H1 (cell line): ENCODE measurements at regions not wholly inside any gene's neighbourhood (a gene's known extent, or its start where the extent isn't known, plus 50 kb on each side); places are given as distances from the start of the nearest gene placed in this dataset.

Source experiments
- CTCF ChIA-PET: fragments of 300-600 bp; sonication (Branson Sonifier 250); formaldehyde crosslinking; loops from one replicate; lab custom pipeline; 2021; ENCODE audit not compliant: partially characterized antibody; lab: Charles Lee
- POLR2A ChIA-PET: fragments of 300-600 bp; sonication (Branson Sonifier 250); formaldehyde crosslinking; loops from one replicate; lab custom pipeline; 2021; ENCODE audit warnings: inconsistent platforms; ENCODE audit not compliant: partially characterized antibody; lab: Charles Lee
- DNase-seq, 2 experiments: peaks; one replicate each; pipeline versions ENCODE4 v3.0.0 to v3.0.0-alpha.2; 2010 to 2022; ENCODE audit warnings: low spot score in 2 of 2, low read depth in 1 of 2, mixed read lengths in 1 of 2
- FAIRE-seq: peaks from 2 replicates; lab custom pipeline; 2011; peaks lifted over from hg19 to GRCh38; lab: Jason Lieb, UNC
- H2AFZ ChIP-seq: 2 replicates; pipeline ENCODE4 v1.8.1; 2012; ENCODE audit warnings: low read length, inconsistent platforms
- H2AK5ac ChIP-seq: 2 replicates; pipeline ENCODE4 v1.6.1; 2013; ENCODE audit warnings: low read depth, low read length
- H2BK120ac ChIP-seq: replicated peaks from 2 replicates; pipeline ENCODE3; 2013; ENCODE audit warnings: low read depth, low read length, inconsistent platforms
- H2BK12ac ChIP-seq: 2 replicates; pipeline ENCODE4 v1.6.1; 2013; ENCODE audit warnings: low read depth, low read length
- H2BK15ac ChIP-seq: 2 replicates; pipeline ENCODE4 v1.6.1; 2013; ENCODE audit warnings: low read length
- H2BK20ac ChIP-seq: 2 replicates; pipeline ENCODE4 v1.6.1; 2013; ENCODE audit warnings: low read length
- H2BK5ac ChIP-seq: 2 replicates; pipeline ENCODE4 v1.6.1; 2013; ENCODE audit warnings: low read depth, low read length
- H3K14ac ChIP-seq: 2 replicates; pipeline ENCODE4 v1.6.1; 2013; ENCODE audit warnings: inconsistent platforms; ENCODE audit not compliant: insufficient read length
- H3K18ac ChIP-seq: 2 replicates; pipeline ENCODE4 v1.6.1; 2013; ENCODE audit warnings: low read length; ENCODE audit errors: extremely low read depth
- H3K23ac ChIP-seq: 2 replicates; pipeline ENCODE4 v1.6.1; 2013; ENCODE audit warnings: inconsistent platforms; ENCODE audit not compliant: insufficient read length
- H3K23me2 ChIP-seq: 2 replicates; pipeline ENCODE4 v1.6.1; 2013; ENCODE audit warnings: low read depth, low read length
- H3K27ac ChIP-seq: 2 replicates; pipeline ENCODE4 v1.6.1; 2011; ENCODE audit warnings: low read depth, low read length, inconsistent platforms
- H3K27me3 ChIP-seq, 4 experiments: replicated peaks in 1 of 4; 1 replicate in 1 of 4; 2 replicates in 3 of 4; pipeline versions ENCODE4 v1.6.1 to v1.8.1; 2011 to 2013; ENCODE audit warnings: low read length in 3 of 4, mild to moderate bottlenecking in 3 of 4, inconsistent platforms in 2 of 4, mixed read lengths in 2 of 4, moderate library complexity in 1 of 4; ENCODE audit not compliant: control insufficient read depth in 3 of 4, insufficient read depth in 3 of 4; ENCODE audit errors: extremely low read depth in 1 of 4
- H3K36me3 ChIP-seq, 4 experiments: 2 replicates each; pipeline versions ENCODE4 v1.6.1 to v1.8.1; 2011 to 2013; ENCODE audit warnings: mild to moderate bottlenecking in 4 of 4, low read length in 3 of 4, moderate library complexity in 2 of 4, control low read depth in 1 of 4, inconsistent platforms in 1 of 4; ENCODE audit not compliant: insufficient read depth in 4 of 4, control insufficient read depth in 2 of 4
- H3K4ac ChIP-seq: replicated peaks from 2 replicates; pipeline ENCODE3; 2013; ENCODE audit warnings: low read length, low read depth, mixed read lengths, inconsistent platforms; ENCODE audit not compliant: insufficient read length
- H3K4me1 ChIP-seq, 4 experiments: replicated peaks in 1 of 4; 1 replicate in 1 of 4; 2 replicates in 3 of 4; pipeline versions ENCODE4 v1.6.1 to v1.8.1; 2011 to 2013; ENCODE audit warnings: low read length in 3 of 4, inconsistent platforms in 2 of 4, mixed read lengths in 1 of 4; ENCODE audit not compliant: insufficient read depth in 4 of 4, control insufficient read depth in 3 of 4
- H3K4me2 ChIP-seq, 2 experiments: 2 replicates each; pipeline versions ENCODE4 v1.6.1 to v1.8.1; 2011 to 2013; ENCODE audit warnings: low read depth in 2 of 2, low read length in 2 of 2, control low read depth in 1 of 2, inconsistent platforms in 1 of 2, mild to moderate bottlenecking in 1 of 2; ENCODE audit not compliant: insufficient read depth in 1 of 2
- H3K4me3 ChIP-seq, 4 experiments: fragments of 200-600, 300-600 bp in 1 of 4; sonication (generic), shearing (Covaris generic), sonication (Bioruptor Twin) in 1 of 4; 2 replicates each; pipeline versions ENCODE4 v1.5.1 to v1.8.1; 2011 to 2016; ENCODE audit warnings: low read length in 4 of 4, low read depth in 3 of 4, control low read depth in 2 of 4, inconsistent platforms in 2 of 4, mild to moderate bottlenecking in 2 of 4, mixed read lengths in 1 of 4, moderate library complexity in 1 of 4; ENCODE audit not compliant: insufficient read depth in 2 of 4; ENCODE audit errors: extremely low read depth in 1 of 4
- H3K56ac ChIP-seq: replicated peaks from 2 replicates; pipeline ENCODE3; 2013; ENCODE audit warnings: low read depth, mild to moderate bottlenecking, mixed read lengths, low read length, inconsistent platforms; ENCODE audit not compliant: insufficient read length
- H3K79me1 ChIP-seq: 2 replicates; pipeline ENCODE4 v1.6.1; 2013; ENCODE audit warnings: low read depth, low read length, control low read depth
- H3K79me2 ChIP-seq, 2 experiments: 2 replicates each; pipeline versions ENCODE4 v1.6.1 to v1.8.1; 2012 to 2013; ENCODE audit warnings: low read length in 2 of 2, mild to moderate bottlenecking in 2 of 2, inconsistent platforms in 1 of 2; ENCODE audit not compliant: insufficient read depth in 2 of 2, control insufficient read depth in 1 of 2
- H3K9ac ChIP-seq, 4 experiments: replicated peaks in 1 of 4; 1 replicate in 1 of 4; 2 replicates in 3 of 4; pipeline versions ENCODE4 v1.6.1 to v1.8.1; 2011 to 2013; ENCODE audit warnings: low read depth in 3 of 4, low read length in 3 of 4, control low read depth in 2 of 4, mild to moderate bottlenecking in 2 of 4, moderate library complexity in 2 of 4, inconsistent platforms in 1 of 4; ENCODE audit errors: extremely low read depth in 1 of 4
- H3K9me3 ChIP-seq, 2 experiments: 2 replicates each; pipeline versions ENCODE4 v1.6.1 to v1.8.1; 2012 to 2013; ENCODE audit warnings: mild to moderate bottlenecking in 2 of 2, moderate library complexity in 2 of 2, control low read depth in 1 of 2, inconsistent platforms in 1 of 2, low read depth in 1 of 2, low read length in 1 of 2, mixed read lengths in 1 of 2; ENCODE audit not compliant: insufficient read depth in 2 of 2
- H4K20me1 ChIP-seq, 2 experiments: replicated peaks in 1 of 2; 2 replicates each; pipeline versions ENCODE3 to v1.8.1; 2011 to 2013; ENCODE audit warnings: inconsistent platforms in 2 of 2, low read length in 2 of 2, mild to moderate bottlenecking in 1 of 2; ENCODE audit not compliant: insufficient read depth in 2 of 2, control insufficient read depth in 1 of 2
- H4K5ac ChIP-seq: 2 replicates; pipeline ENCODE4 v1.6.1; 2013; ENCODE audit warnings: low read length, low read depth, mixed read lengths, inconsistent platforms; ENCODE audit not compliant: insufficient read length
- H4K8ac ChIP-seq: 2 replicates; pipeline ENCODE4 v1.8.0; 2013; ENCODE audit warnings: mild to moderate bottlenecking, moderate library complexity, low read length, inconsistent platforms; ENCODE audit not compliant: insufficient read depth; ENCODE audit errors: extremely low read depth
- H4K91ac ChIP-seq: replicated peaks from 2 replicates; pipeline ENCODE3; 2013; ENCODE audit warnings: low read length, mixed read lengths, inconsistent platforms; ENCODE audit not compliant: insufficient read length
- ASH2L ChIP-seq: fragments of 200-600, 300-600 bp; sonication (generic); IDR thresholded peaks from one replicate; pipeline ENCODE4 v1.7.1; 2017; ENCODE audit warnings: low read length
- CHD2 ChIP-seq: IDR thresholded peaks from 2 replicates; pipeline ENCODE4 v1.6.1; 2012; ENCODE audit warnings: low read length, improper control_type of control experiment
- CTCF ChIP-seq, 3 experiments: IDR thresholded peaks; 1 replicate in 2 of 3; 2 replicates in 1 of 3; pipeline versions ENCODE4 v1.5.1 to v1.6.1; 2011; ENCODE audit warnings: low read length in 3 of 3, mild to moderate bottlenecking in 3 of 3, inconsistent platforms in 2 of 3, low read depth in 1 of 3, moderate library complexity in 1 of 3; ENCODE audit not compliant: insufficient read depth in 1 of 3; ENCODE audit errors: control extremely low read depth in 1 of 3
- HDAC2 ChIP-seq, 2 experiments: fragments of 300-600 bp in 1 of 2; sonication (generic) in 1 of 2; IDR thresholded peaks; 2 replicates each; pipeline ENCODE4 v1.6.1; 2011 to 2012; ENCODE audit warnings: low read depth in 2 of 2, low read length in 2 of 2, mild to moderate bottlenecking in 2 of 2, moderate library complexity in 2 of 2, borderline replicate concordance in 1 of 2, inconsistent platforms in 1 of 2
- MAFK ChIP-seq: IDR thresholded peaks from 2 replicates; pipeline ENCODE4 v1.6.1; 2012; ENCODE audit warnings: low read depth, mild to moderate bottlenecking, improper control_type of control experiment, low read length
- MAX ChIP-seq: IDR thresholded peaks from 2 replicates; pipeline ENCODE4 v1.6.1; 2012; ENCODE audit warnings: inconsistent platforms
- PHF8 ChIP-seq: fragments of 200-600 bp; sonication (generic); conservative IDR thresholded peaks from 2 replicates; pipeline ENCODE4 v1.7.1; 2012; ENCODE audit warnings: low read depth, mild to moderate bottlenecking, inconsistent platforms, low read length, moderate library complexity
- POLR2AphosphoS5 ChIP-seq: IDR thresholded peaks from 2 replicates; pipeline ENCODE4 v1.6.1; 2011; ENCODE audit warnings: low read depth, low read length
- POU5F1 ChIP-seq: IDR thresholded peaks from 2 replicates; pipeline ENCODE4 v1.6.1; 2011; ENCODE audit warnings: low read depth, mild to moderate bottlenecking, low read length, moderate library complexity
- RFX5 ChIP-seq: IDR thresholded peaks from 2 replicates; pipeline ENCODE4 v1.6.1; 2011; ENCODE audit warnings: low read depth, low read length, improper control_type of control experiment, borderline replicate concordance
- SAP30 ChIP-seq: fragments of 300-600 bp; sonication (generic); IDR thresholded peaks from 2 replicates; pipeline ENCODE4 v1.7.1; 2012; ENCODE audit warnings: low read length, moderate library complexity, mild to moderate bottlenecking, inconsistent platforms; ENCODE audit not compliant: insufficient read depth, insufficient replicate concordance
- SIRT6 ChIP-seq: IDR thresholded peaks from one replicate; pipeline ENCODE4 v1.7.1; 2012; ENCODE audit warnings: low read length, inconsistent platforms
- SRF ChIP-seq: IDR thresholded peaks from 2 replicates; pipeline ENCODE4 v1.6.1; 2011; ENCODE audit warnings: mild to moderate bottlenecking, low read depth, low read length, moderate library complexity
- YY1 ChIP-seq: IDR thresholded peaks from 2 replicates; pipeline ENCODE4 v1.6.1; 2011; ENCODE audit warnings: low read depth, mild to moderate bottlenecking, low read length

- Histone ChIP-seq H3K4me3 (no peak overlapping the region), H3K56ac (no peak overlapping the region), H2BK20ac (no peak overlapping the region), H2BK5ac (no peak overlapping the region), H3K4me2 (no peak overlapping the region), H2AK5ac (no peak overlapping the region), H3K23ac (no peak overlapping the region), H3K27me3 (no peaks in the 10 kb centered on the region), H3K4me1 (peaks cover 0 to 4% (median 0%) of the 10 kb centered on the region in 4 experiments; a peak in 1 of 7 replicates), H4K8ac (no peak overlapping the region), H2BK120ac (no peak overlapping the region), H2AFZ (peak overlapping the region; percentile 21; the same call in 1 of the 2 replicates), H4K20me1 (no peaks in the 10 kb centered on the region), H3K18ac (no peak overlapping the region), H3K79me1 (no peaks in the 10 kb centered on the region), H3K27ac (no peak overlapping the region), H3K36me3 (no peaks in the 10 kb centered on the region), H3K4ac (no peak overlapping the region), H2BK12ac (no peak overlapping the region), H3K14ac (no peak overlapping the region), H3K9ac (no peak overlapping the region), H3K23me2 (no peaks in the 10 kb centered on the region), H4K5ac (no peak overlapping the region), H4K91ac (no peak overlapping the region), H3K9me3 (no peaks in the 10 kb centered on the region; a peak in 1 of 4 replicates), H3K79me2 (no peaks in the 10 kb centered on the region), H2BK15ac (no peak overlapping the region)
- CTCF ChIA-PET: no interaction called here
- no peak for FAIRE-seq
- POLR2A ChIA-PET: no interaction called here
- no peak for DNase-seq
- TF ChIP-seq RFX5 (no peak), SIRT6 (no peak), POU5F1 (no peak), HDAC2 (IDR thresholded peaks at IDR 0.05; ENCODE audit: borderline replicate concordance in 1 of 2, low read depth in 2 of 2, low read length in 2 of 2) (no peak), SAP30 (no peak), CTCF (IDR thresholded peaks at IDR 0.05; ENCODE audit: control extremely low read depth in 1 of 3, insufficient read depth in 1 of 3, low read depth in 1 of 3, low read length in 3 of 3) (no peak), PHF8 (no peak), MAX (no peak), CHD2 (no peak), SRF (no peak), POLR2AphosphoS5 (no peak), ASH2L (no peak), YY1 (no peak), MAFK (no peak)
These were observed 353.8 kb upstream of the CNR1 start for GRCh38 chr6:88520017-88520338.
